COLO668 (cell line): ENCODE measurements at regions not wholly inside any gene's neighbourhood (a gene's known extent, or its start where the extent isn't known, plus 50 kb on each side); places are given as distances from the start of the nearest gene placed in this dataset.

ENCODE experiments used
- DNase-seq: peaks from one replicate; lab custom pipeline; 2025; ENCODE audit not compliant: unreplicated experiment; lab: John Stamatoyannopoulos, UW

GRCh38 chr10:120982507-120982906 lies 131.3 kb downstream of the WDR11 start:
- DNase-seq: no peak

GRCh38 chr10:120983721-120984120 lies 132.6 kb downstream of the WDR11 start:
- DNase-seq: no peak

DNA sequence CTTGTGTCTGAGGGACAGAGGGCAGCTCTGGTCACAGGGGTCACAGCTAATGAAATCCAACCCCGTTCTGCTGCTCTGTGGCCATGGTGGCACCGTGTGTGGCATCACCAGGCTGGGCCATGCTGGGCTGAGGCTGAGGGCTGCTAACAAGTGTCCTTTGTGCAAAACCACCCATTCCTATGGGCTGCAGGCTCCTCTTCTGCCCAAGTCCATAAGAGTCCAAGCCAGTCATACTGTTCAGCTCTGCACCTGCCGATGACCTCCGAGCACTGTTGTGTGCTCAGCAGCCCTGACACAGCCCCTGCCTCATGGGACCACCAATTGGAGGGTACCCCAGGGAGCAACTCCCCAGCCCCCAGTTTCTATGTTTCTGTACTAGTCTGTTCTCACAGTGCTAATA lies 133.1 kb downstream of the WDR11 start:
- no peak for DNase-seq

- no peak for DNase-seq
These were observed 136.2 kb downstream of the WDR11 start for GRCh38 chr10:120987359-120987758.

GRCh38 chr10:120988751-120989150 lies 137.6 kb downstream of the WDR11 start:
- DNase-seq: no peak

DNA sequence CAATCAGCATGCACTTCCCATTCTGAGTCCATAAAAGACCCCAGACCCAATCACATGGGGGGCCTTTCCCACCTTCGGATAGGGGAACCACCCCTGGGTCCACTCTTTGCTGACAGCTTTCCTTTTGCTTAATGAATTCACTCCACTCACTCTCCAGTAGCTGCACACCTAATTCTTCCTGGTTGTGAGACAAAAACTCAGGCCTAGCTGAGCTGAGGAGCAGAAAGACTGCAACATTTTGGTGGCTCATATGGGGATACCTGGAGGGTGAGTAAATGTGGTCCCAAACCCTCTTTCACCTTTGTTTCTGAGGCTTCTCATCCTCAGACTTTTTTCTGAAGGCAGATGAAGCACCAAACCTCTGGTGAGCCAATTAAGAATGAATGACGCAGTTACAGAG lies 138.1 kb downstream of the WDR11 start:
- no peak for DNase-seq

GRCh38 chr10:120989996-120990598 lies 138.9 kb downstream of the WDR11 start:
- DNase-seq: no peak

DNA sequence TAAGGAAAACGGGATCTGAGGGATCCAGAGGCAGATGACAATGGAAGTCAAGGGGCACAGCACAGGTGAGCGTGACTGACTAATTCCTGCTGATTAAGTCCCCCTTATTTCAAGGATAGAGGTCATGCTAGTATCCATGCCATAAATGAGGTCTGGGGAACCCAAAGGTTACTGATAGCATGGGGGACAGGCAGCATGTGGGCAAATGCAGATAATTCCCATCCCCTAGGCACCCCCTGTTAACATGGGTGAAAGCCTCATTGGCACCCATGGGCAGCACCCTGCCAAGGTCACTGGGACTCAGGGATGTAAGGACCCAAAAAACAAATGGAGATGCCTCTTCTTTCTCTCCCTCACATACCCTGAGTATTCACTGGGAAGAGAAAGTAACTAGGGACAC lies 139.7 kb downstream of the WDR11 start:
- DNase-seq: no peak

GRCh38 chr10:120993089-120993488 lies 141.9 kb downstream of the WDR11 start:
- DNase-seq: no peak

DNA sequence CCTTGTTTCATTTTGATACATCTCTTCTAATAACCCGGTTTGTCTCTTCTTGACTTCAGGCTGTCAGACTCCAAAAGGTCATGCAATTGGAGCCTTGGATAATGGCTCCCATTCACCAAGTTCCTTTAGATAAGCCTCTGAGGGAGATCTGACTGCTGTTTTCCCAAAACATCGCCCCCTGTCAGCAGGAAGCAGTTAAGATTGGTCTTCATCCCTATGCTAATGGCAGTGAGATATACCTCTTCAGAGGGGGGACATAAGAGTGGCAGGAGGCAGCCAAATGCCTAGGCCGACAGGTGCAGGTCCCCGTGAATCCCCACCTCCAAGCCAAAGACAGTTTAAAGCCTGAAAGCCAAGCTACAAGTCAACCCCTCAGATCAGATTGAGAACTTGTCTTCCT lies 144.6 kb downstream of the WDR11 start:
- DNase-seq: no peak

DNA sequence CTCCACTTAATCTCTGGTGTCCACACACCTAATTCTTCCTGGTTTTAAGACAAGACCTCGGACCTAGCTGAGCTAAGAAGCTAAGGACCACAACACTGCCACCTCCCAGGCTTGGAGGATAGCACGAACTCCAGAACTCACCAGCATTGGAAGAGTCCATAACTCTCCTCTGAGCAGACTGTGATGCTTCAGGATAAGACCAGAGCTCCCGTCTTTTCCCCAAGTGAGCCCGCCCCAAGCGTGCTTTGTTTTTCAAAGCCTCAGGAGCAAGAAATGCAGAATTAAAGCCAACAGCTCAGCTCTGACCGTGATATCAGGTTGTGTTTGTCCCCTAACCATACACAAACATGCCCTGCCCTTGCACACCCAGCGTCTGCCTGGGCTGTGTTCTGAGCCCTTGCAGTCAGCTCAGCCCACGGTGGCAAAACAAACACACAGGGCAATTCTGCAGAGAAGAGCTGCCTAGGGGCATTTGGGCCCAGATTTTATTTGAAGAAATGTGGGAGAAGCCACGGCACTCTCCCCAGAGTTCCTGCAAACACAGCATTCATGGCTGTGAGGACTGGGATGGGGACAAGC lies 145.4 kb downstream of the WDR11 start:
- DNase-seq: no peak

GRCh38 chr10:120997313-120997712 lies 146.2 kb downstream of the WDR11 start:
- no peak for DNase-seq

DNA sequence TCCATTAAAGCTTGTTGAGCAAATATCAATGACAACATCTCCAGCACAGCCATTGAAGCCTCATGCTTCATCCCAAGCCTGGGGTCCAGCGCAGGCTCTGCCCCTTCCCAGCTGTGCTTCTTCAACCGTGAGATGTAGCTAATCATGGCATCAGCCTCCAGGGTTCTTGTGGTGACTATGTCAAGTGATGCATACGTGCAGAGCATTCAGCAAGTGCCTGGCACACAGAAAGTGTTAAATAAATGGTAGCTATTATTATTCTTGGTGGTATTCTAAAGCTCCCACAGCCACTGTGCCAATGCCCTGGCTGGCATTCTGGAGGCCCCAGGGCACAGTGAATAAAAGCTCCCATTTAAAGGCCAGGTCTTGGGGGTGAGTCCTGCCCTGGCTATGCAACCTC lies 146.6 kb downstream of the WDR11 start:
- DNase-seq: no peak

GRCh38 chr10:120998251-120998650 lies 147.1 kb downstream of the WDR11 start:
- no peak for DNase-seq

DNA sequence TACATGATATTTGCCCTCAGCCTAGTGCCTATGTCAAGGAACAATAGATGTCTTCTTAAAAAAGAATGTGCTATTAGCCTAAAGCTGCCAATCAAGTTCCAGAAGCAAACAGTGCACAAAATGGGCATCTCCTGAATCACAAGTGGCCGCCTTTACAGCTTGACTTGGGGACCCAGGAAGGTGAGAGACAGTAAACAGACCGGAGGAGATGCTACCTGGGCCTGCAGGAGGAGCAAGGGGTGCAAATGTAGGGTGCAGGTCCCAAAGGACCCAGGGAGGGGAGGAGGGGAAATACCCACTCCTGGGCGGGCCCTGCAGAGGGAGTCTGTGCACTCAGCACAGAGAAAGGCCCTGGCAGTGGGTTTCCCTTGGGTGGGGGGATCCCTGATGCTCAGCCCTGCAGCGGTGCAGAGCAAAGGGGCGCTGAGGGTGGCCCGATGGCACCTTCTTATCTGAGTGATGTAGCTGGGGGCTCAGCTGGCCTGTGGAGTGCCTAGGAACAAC lies 147.7 kb downstream of the WDR11 start:
- no peak for DNase-seq

- no peak for DNase-seq
These were observed 148.7 kb downstream of the WDR11 start for GRCh38 chr10:120999868-121000267.

GRCh38 chr10:121002586-121003205 lies 151.5 kb downstream of the WDR11 start:
- DNase-seq: no peak

GRCh38 chr10:121005948-121006587 lies 154.9 kb downstream of the WDR11 start:
- no peak for DNase-seq

- DNase-seq: no peak
These were observed 156.1 kb downstream of the WDR11 start for GRCh38 chr10:121007264-121007663.

DNA sequence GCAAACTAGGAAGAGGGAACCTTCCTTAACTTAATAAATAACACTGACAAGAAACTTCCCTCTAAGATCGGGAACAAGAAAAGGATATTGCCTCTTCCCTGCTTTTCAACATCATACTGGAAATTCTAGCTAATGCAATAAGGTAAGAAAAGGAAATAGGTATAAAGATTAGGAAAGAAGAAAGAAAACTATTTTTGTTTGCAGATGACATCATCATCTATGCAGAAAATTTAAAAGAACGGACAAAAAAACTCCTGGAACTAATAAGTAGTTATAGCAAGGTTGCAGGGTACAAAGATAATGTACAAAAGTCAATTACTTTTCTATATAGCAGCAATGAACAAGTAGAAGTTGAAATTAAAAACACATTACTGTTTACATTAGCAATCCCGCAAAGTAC lies 164.8 kb downstream of the WDR11 start:
- DNase-seq: no peak

- DNase-seq: no peak
These were observed 173.9 kb downstream of the WDR11 start for GRCh38 chr10:121024905-121025584.

DNA sequence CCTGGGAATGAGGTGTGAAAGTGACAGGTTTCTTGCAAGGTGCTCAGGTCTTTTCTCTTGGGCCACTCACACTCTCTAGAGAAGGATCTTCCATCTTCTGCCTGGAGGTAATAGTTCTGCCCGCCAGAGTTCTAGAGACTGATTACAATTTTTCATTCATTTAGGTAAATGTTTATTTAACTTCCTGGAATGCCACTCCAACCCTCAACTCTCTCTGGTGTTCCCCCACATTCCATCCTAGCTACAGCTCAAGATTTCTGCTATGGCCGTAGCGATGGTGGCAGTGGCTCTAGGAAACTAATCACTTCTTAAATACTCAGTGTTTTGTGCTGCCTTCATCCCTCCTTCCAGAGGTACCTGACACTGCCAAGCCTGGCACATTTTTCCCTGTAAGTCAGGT lies 174.6 kb downstream of the WDR11 start:
- no peak for DNase-seq
